ENCODE measurements at regions not wholly inside any gene's neighbourhood (a gene's known extent, or its start where the extent isn't known, plus 50 kb on each side); places are given as distances from the start of the nearest gene placed in this dataset.

GRCh38 chr3:104178680-104179079 is 1188.0 kb upstream of the ALCAM start:
- TF ChIP-seq CSDC2 (CRISPR knock-in tag; IDR thresholded peaks at IDR 0.05) (no peak), TSHZ2 (CRISPR knock-in tag; IDR thresholded peaks at IDR 0.05) (no peak), POU6F1 (CRISPR knock-in tag; IDR thresholded peaks at IDR 0.05; ENCODE audit: borderline replicate concordance, low read depth) (no peak), GLIS3 (CRISPR knock-in tag; IDR thresholded peaks at IDR 0.05) (no peak), PPARA (CRISPR knock-in tag; IDR thresholded peaks at IDR 0.05; ENCODE audit: borderline replicate concordance) (no peak), ZNF70 (CRISPR knock-in tag; IDR thresholded peaks at IDR 0.05) (no peak), PATZ1 (CRISPR knock-in tag; IDR thresholded peaks at IDR 0.05; ENCODE audit: borderline replicate concordance) (no peak), ZNF8 (CRISPR knock-in tag; IDR thresholded peaks at IDR 0.05) (no peak)
